GM12874 (cell line): ENCODE measurements at regions not wholly inside any gene's neighbourhood (a gene's known extent, or its start where the extent isn't known, plus 50 kb on each side); places are given as distances from the start of the nearest gene placed in this dataset.

Experiments
- TF ChIP-seq, protein P1 (sequence below): IDR thresholded peaks from 2 replicates; pipeline ENCODE4 v1.5.1; 2011; ENCODE audit warnings: low read depth, mild to moderate bottlenecking, control low read depth, low read length, moderate library complexity; ENCODE audit not compliant: insufficient read depth

DNA sequence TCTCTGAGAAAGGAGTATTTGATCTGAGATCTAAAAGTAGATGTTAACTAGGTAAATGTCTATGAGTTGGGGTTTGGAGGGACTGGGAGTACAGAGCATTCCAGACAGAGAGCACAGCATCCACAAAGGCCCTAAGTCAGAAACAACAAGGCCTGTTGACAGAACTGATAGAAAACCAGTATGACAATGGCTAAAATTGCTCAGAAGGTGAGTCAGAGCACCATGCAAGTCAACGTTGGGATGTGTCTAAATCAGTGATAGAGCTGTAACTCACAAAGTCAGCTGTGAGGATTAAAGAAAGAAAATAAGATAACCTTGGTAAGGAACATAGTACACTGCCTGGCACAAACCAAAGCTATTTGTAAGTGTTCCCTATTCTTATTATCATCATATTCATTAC, 124.0 kb downstream of the CETN3 start:
- TF ChIP-seq, protein P1, sequence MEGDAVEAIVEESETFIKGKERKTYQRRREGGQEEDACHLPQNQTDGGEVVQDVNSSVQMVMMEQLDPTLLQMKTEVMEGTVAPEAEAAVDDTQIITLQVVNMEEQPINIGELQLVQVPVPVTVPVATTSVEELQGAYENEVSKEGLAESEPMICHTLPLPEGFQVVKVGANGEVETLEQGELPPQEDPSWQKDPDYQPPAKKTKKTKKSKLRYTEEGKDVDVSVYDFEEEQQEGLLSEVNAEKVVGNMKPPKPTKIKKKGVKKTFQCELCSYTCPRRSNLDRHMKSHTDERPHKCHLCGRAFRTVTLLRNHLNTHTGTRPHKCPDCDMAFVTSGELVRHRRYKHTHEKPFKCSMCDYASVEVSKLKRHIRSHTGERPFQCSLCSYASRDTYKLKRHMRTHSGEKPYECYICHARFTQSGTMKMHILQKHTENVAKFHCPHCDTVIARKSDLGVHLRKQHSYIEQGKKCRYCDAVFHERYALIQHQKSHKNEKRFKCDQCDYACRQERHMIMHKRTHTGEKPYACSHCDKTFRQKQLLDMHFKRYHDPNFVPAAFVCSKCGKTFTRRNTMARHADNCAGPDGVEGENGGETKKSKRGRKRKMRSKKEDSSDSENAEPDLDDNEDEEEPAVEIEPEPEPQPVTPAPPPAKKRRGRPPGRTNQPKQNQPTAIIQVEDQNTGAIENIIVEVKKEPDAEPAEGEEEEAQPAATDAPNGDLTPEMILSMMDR = no peak

DNA sequence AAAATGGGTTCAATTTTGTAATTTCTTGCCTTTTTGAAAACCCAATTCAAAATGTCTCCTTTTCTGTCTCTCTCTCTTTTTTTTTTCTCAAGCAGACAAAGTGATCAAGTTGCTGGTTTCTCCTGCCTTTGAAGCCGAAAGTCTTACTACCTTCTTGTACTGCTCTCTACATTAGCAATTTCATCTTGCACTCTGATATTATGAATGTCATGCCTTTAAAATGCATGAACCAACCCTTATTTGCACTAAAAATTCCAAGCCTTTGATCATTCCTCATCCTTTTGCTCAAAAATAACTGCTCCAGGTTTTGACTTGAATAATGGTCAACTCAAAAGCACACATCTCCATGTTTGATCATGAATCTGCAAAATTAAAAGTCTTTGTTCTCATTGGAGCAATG, 125.2 kb downstream of the CETN3 start:
- TF ChIP-seq, protein P1 = no peak

DNA sequence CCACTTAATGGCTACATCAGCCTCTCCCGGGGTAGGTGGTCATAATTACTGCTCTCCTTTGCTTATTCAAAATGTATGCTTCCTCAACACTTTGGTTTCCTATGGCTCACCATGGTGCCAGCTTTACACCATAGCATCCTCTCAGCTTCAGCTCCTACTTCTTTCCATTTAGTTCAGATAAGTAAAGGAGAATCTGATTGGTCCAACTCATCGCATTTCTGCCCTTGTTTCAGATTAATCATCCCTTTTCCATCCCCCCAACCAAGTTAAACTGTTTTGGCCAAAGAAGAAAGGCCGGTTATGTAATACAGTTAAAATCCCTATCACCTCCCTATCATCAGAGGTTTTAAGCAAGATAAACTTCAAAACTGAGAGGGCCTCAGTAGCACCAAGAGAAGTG, 130.5 kb downstream of the CETN3 start:
- TF ChIP-seq, protein P1 = no peak

DNA sequence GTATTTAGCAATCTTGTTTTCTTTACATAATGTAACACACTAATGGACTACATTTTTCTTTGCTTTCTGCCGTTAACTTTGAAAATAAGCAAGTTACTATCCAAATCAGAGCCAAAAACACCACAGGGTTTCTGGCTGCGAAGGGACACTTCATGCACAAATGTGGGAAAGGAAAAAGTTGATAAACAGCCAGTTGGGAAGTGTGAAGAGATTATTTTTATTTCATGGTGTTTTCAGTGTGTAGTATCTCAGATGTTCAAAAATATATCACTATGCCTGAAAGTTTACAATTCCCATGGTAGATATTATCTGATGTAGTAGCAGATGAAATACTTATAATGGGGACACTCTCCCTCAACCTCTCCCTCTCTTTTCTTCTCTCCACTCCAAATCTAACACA, 135.3 kb downstream of the CETN3 start:
- TF ChIP-seq, protein P1 = no peak

DNA sequence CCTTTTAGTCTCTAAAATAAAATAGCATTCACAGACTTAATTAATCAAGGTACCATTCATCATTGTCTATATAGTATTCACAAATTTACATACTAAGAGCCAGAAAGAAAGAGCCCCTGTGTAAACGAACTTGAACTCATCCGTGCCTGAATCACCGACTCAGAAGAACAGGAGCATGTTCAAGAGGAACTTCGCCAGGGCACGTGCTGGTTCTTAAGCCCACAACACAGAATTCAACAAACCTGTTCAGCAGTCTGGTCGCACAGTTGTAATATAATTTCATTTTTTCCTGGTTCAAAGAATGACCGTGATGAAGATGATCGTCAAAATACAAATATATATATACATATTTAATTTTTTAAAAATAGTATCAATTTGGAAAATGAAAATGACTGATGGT, 141.9 kb downstream of the CETN3 start:
- TF ChIP-seq, protein P1 = no peak

DNA sequence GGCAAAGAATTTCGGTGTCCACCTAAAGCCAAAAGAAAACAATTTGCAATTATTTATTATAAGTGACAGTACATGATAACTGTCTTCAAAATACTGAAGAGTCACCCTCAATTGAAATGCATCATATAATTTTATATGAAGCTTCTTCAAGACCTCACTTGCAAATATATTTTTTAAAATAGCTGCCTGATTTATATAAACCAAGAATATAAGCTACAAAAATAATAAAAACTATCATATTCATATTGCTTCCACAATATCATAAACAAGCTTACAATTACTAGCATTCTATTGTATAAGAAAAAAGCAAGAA, 144.1 kb downstream of the CETN3 start:
- TF ChIP-seq, protein P1 = no peak

DNA sequence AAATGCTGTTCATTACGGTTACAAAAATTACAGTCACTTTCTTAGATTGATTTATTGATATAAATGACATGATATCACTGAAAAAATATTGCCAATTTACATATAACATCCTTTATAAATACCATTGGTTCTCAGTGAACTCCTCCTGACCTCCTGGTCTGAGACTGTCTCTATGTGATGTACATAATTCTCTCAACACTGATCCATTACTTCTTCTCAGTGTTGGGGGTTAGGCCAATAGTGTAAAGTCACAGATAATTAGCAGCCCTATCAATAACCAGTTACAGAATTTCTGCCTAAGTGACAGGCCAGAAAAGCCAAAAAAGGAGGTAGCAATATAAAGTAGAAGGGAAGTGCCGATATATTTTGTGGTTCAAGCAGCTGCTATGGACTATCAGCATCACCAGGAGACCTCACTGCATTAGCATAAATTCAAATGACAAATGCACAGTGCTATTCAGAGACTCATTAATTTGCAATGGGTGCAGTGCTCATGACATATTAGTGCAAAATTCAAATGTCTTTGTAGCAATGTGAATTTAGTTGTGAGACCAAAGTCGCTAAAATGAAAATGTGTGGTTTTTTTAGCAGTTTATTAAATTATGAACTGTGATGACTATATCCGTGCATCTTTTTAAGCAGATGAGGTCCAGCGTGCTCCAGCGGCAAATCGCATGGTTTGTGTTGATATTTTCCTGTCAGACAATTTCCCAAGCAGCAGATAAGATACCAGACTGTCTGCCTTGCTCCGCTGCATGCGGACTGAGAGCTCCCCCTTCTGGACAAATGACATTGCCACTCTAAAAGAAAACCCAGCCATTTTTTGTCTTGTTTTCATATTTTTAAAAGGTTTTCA, 144.6 kb downstream of the CETN3 start:
- TF ChIP-seq, protein P1 = peak; percentile 83
